SK-N-SH (cell line): ENCODE measurements at regions not wholly inside any gene's neighbourhood (a gene's known extent, or its start where the extent isn't known, plus 50 kb on each side); places are given as distances from the start of the nearest gene placed in this dataset.

Experiments used
- CTCF ChIA-PET: fragments of 300-600, 350-600 bp; formaldehyde crosslinking; extraction: SDS; loops from one replicate; lab custom pipeline; 2021; lab: Yijun Ruan, JAX
- POLR2A ChIA-PET: fragments of 350-600 bp; sonication (Branson Sonifier 250); formaldehyde crosslinking; extraction: SDS; loops from one replicate; lab custom pipeline; 2020; ENCODE audit warnings: antibody characterized with exemption, inconsistent platforms; lab: Yijun Ruan, JAX
- DNase-seq: peaks from one replicate; pipeline ENCODE4 v3.0.0; 2012
- H2AFZ ChIP-seq: fragments of 200-600 bp; sonication (generic); 2 replicates; pipeline ENCODE4 v1.8.1; 2016; ENCODE audit warnings: antibody characterized with exemption, mild to moderate bottlenecking, low read depth
- H3F3A ChIP-seq: fragments of 200-600 bp; sonication (generic); replicated peaks from 2 replicates; pipeline ENCODE3; 2016; ENCODE audit warnings: antibody characterized with exemption, mild to moderate bottlenecking; ENCODE audit not compliant: insufficient read depth
- H3K27ac ChIP-seq, 2 experiments: fragments of 200-500 bp in 1 of 2; fragments of 200-600 bp in 1 of 2; sonication (Bioruptor generic) in 1 of 2; sonication (generic), shearing (Covaris generic) in 1 of 2; 2 replicates each; pipeline versions ENCODE4 v1.5.1 to v1.6.1; 2014 to 2016; ENCODE audit warnings: low read depth in 2 of 2, inconsistent platforms in 1 of 2, low read length in 1 of 2, mild to moderate bottlenecking in 1 of 2, mixed read lengths in 1 of 2
- H3K27me3 ChIP-seq: fragments of 200-600 bp; sonication (generic), shearing (Covaris generic); 2 replicates; pipeline ENCODE4 v1.6.1; 2016; ENCODE audit warnings: mixed run types; ENCODE audit not compliant: insufficient read depth
- H3K36me3 ChIP-seq, 2 experiments: fragments of 200-500 bp in 1 of 2; fragments of 200-600 bp in 1 of 2; sonication (Bioruptor generic) in 1 of 2; sonication (generic) in 1 of 2; replicated peaks in 1 of 2; 2 replicates each; pipeline versions ENCODE3 to v1.5.1; 2014 to 2016; ENCODE audit warnings: low read length in 1 of 2, mild to moderate bottlenecking in 1 of 2; ENCODE audit not compliant: insufficient read depth in 2 of 2, control insufficient read depth in 1 of 2
- H3K4me1 ChIP-seq, 2 experiments: fragments of 200-500 bp in 1 of 2; fragments of 200-600 bp in 1 of 2; sonication (Bioruptor generic) in 1 of 2; sonication (generic), shearing (Covaris generic) in 1 of 2; 2 replicates each; pipeline versions ENCODE4 v1.5.1 to v1.6.1; 2014 to 2016; ENCODE audit warnings: low read depth in 1 of 2, low read length in 1 of 2, mixed run types in 1 of 2; ENCODE audit not compliant: insufficient read depth in 2 of 2, control insufficient read depth in 1 of 2
- H3K4me2 ChIP-seq: fragments of 200-600 bp; sonication (generic), shearing (Covaris generic); 2 replicates; pipeline ENCODE4 v1.6.1; 2017; ENCODE audit warnings: mixed run types
- H3K4me3 ChIP-seq, 2 experiments: fragments of 200-500 bp in 1 of 2; fragments of 200-600 bp in 1 of 2; sonication (Bioruptor generic) in 1 of 2; sonication (generic), shearing (Covaris generic) in 1 of 2; 2 replicates each; pipeline versions ENCODE4 v1.5.1 to v1.8.1; 2014 to 2016; ENCODE audit warnings: low read depth in 2 of 2, inconsistent platforms in 1 of 2, low read length in 1 of 2, mild to moderate bottlenecking in 1 of 2, mixed read lengths in 1 of 2, moderate library complexity in 1 of 2
- H3K79me2 ChIP-seq: fragments of 200-600 bp; sonication (generic); 2 replicates; pipeline ENCODE4 v1.8.1; 2017; ENCODE audit warnings: mild to moderate bottlenecking; ENCODE audit not compliant: insufficient read depth
- H3K9ac ChIP-seq: fragments of 200-600 bp; sonication (generic); 2 replicates; pipeline ENCODE4 v1.6.1; 2017; ENCODE audit warnings: mixed run types
- H3K9me2 ChIP-seq: fragments of 200-600 bp; sonication (generic); 2 replicates; pipeline ENCODE4 v1.6.1; 2017; ENCODE audit warnings: mixed run types
- H3K9me3 ChIP-seq: fragments of 200-600 bp; sonication (generic); 2 replicates; pipeline ENCODE4 v1.6.1; 2017; ENCODE audit warnings: mixed run types, mild to moderate bottlenecking, moderate library complexity
- H4K20me1 ChIP-seq: fragments of 200-600 bp; sonication (generic); 2 replicates; pipeline ENCODE4 v1.6.1; 2017; ENCODE audit warnings: mild to moderate bottlenecking, mixed run types; ENCODE audit not compliant: insufficient read depth
- CHD2 ChIP-seq: fragments of 150-350 bp; IDR thresholded peaks from 2 replicates; pipeline ENCODE4 v1.6.1; 2018; ENCODE audit warnings: low read length; ENCODE audit not compliant: partially characterized antibody
- EP300 ChIP-seq, 2 experiments: IDR thresholded peaks; 2 replicates each; pipeline versions ENCODE4 v1.4.0 to v1.6.1; 2012; ENCODE audit warnings: borderline replicate concordance in 1 of 2, low read depth in 1 of 2, low read length in 1 of 2
- EZH2phosphoT487 ChIP-seq: fragments of 200-600 bp; sonication (generic); IDR thresholded peaks from 2 replicates; pipeline ENCODE4 v1.6.1; 2017; ENCODE audit warnings: low read depth, mixed run types, mild to moderate bottlenecking, antibody characterized with exemption, moderate library complexity, borderline replicate concordance
- FOXJ3 ChIP-seq: sonication (generic); formaldehyde crosslinking; IDR thresholded peaks from 2 replicates; pipeline ENCODE4 v1.5.1; 2020; ENCODE audit warnings: mild to moderate bottlenecking, missing genetic modification reagents
- FOXM1 ChIP-seq: IDR thresholded peaks from 2 replicates; pipeline ENCODE4 v1.4.0; 2012; ENCODE audit warnings: low read depth, mild to moderate bottlenecking
- GABPA ChIP-seq: IDR thresholded peaks from 2 replicates; pipeline ENCODE4 v1.4.0; 2012; ENCODE audit warnings: low read depth, mild to moderate bottlenecking
- MEF2A ChIP-seq: IDR thresholded peaks from 2 replicates; pipeline ENCODE4 v1.4.0; 2012; ENCODE audit warnings: low read depth, borderline replicate concordance
- MXI1 ChIP-seq: IDR thresholded peaks from 2 replicates; pipeline ENCODE4 v1.6.1; 2012; ENCODE audit warnings: mild to moderate bottlenecking, low read depth, low read length, improper control_type of control experiment
- NFIC ChIP-seq: IDR thresholded peaks from 2 replicates; pipeline ENCODE4 v1.4.0; 2012; ENCODE audit warnings: borderline replicate concordance
- POLR2AphosphoS5 ChIP-seq: IDR thresholded peaks from 2 replicates; pipeline ENCODE4 v1.6.1; 2012; ENCODE audit warnings: low read depth, low read length
- RCOR1 ChIP-seq: fragments of 150-350 bp; IDR thresholded peaks from 2 replicates; pipeline ENCODE4 v1.6.1; 2017; ENCODE audit warnings: antibody characterized with exemption, low read length
- RXRA ChIP-seq: IDR thresholded peaks from 2 replicates; pipeline ENCODE4 v1.4.0; 2012; ENCODE audit warnings: low read depth, mild to moderate bottlenecking, borderline replicate concordance
- SMC3 ChIP-seq: IDR thresholded peaks from 2 replicates; pipeline ENCODE4 v1.6.1; 2012; ENCODE audit warnings: low read depth, low read length, improper control_type of control experiment
- TCF12 ChIP-seq: IDR thresholded peaks from 2 replicates; pipeline ENCODE4 v1.4.0; 2012
- TEAD4 ChIP-seq: IDR thresholded peaks from 2 replicates; pipeline ENCODE4 v1.4.0; 2012; ENCODE audit warnings: mild to moderate bottlenecking, borderline replicate concordance; ENCODE audit not compliant: insufficient read depth
- YY1 ChIP-seq: IDR thresholded peaks from 2 replicates; pipeline ENCODE4 v1.4.0; 2012; ENCODE audit warnings: low read depth, mild to moderate bottlenecking
- WGBS: methylation state at CpG from one replicate; pipeline ENCODE4 v1.1.6; 2017; ENCODE audit warnings: low lambda C conversion rate; 5-methylcytosine and 5-hydroxymethylcytosine counted together
- TF ChIP-seq, protein P1 (sequence below): IDR thresholded peaks from 2 replicates; pipeline ENCODE4 v1.4.0; 2012; ENCODE audit warnings: low read depth, borderline replicate concordance
- TF ChIP-seq, protein P2 (sequence below): fragments of 150-350 bp; IDR thresholded peaks from 2 replicates; pipeline ENCODE4 v1.6.1; 2016; ENCODE audit warnings: mild to moderate bottlenecking, low read depth, low read length

DNA sequence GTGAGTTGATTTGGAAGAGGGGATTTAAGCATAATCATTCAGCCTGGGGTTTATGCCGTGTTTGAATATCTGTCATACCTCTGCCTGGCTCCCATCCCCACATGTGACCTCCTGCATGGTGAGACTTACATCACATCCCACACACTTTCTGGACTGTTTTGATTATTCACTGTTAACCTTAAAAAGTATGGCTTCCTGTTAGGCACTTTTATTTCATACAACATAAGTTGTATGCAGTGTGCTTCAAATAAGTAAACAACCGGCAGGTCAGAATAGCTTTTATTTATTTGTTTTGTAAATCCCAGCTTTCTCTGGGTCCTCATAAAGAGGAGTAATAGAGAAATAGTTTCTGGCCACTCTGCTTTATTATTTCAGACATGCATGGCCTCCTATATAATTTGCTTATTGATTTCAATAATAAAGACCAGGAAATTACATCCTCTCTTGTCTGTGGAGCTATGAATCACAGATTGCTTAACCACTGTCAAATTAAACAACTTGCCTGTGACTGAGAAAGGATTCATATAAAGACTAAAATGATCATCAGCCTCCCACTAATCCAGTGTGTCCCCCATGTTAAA, 376.8 kb upstream of the ZFP42 start:
- Histone ChIP-seq H3K4me3 (peak overlapping the region in 1 of 2 experiments; percentile 14; a peak in 1 of 4 replicates), H3K9ac (no peak overlapping the region), H3K9me2 (no peaks in the 10 kb centered on the region), H3K4me2 (no peak overlapping the region), H4K20me1 (no peaks in the 10 kb centered on the region), H3K36me3 (no peaks in the 10 kb centered on the region), H3K79me2 (no peaks in the 10 kb centered on the region), H2AFZ (peak overlapping the region; percentile 61), H3K27me3 (no peaks in the 10 kb centered on the region), H3K27ac (no peak overlapping the region), H3K9me3 (peaks cover 4% of the 10 kb centered on the region), H3K4me1 (peaks cover 0 to 22% of the 10 kb centered on the region in 2 experiments; a peak in 1 of 4 replicates), H3F3A (no peaks in the 10 kb centered on the region)
- no peak for DNase-seq
- ChIA-PET POLR2A (no interaction called here), CTCF (no interaction called here)
- 43% methylated on average over 2 of the region's 2 CpGs for WGBS
- no peak for TF ChIP-seq RCOR1
- TF ChIP-seq, protein P1, sequence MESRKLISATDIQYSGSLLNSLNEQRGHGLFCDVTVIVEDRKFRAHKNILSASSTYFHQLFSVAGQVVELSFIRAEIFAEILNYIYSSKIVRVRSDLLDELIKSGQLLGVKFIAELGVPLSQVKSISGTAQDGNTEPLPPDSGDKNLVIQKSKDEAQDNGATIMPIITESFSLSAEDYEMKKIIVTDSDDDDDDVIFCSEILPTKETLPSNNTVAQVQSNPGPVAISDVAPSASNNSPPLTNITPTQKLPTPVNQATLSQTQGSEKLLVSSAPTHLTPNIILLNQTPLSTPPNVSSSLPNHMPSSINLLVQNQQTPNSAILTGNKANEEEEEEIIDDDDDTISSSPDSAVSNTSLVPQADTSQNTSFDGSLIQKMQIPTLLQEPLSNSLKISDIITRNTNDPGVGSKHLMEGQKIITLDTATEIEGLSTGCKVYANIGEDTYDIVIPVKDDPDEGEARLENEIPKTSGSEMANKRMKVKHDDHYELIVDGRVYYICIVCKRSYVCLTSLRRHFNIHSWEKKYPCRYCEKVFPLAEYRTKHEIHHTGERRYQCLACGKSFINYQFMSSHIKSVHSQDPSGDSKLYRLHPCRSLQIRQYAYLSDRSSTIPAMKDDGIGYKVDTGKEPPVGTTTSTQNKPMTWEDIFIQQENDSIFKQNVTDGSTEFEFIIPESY: no peak
- no peak for TF ChIP-seq RXRA
- TF ChIP-seq TEAD4: no peak
- TF ChIP-seq EP300 (IDR thresholded peaks at IDR 0.05; ENCODE audit: borderline replicate concordance in 1 of 2, low read depth in 1 of 2, low read length in 1 of 2): no peak
- no peak for TF ChIP-seq EZH2phosphoT487
- TF ChIP-seq, protein P2, sequence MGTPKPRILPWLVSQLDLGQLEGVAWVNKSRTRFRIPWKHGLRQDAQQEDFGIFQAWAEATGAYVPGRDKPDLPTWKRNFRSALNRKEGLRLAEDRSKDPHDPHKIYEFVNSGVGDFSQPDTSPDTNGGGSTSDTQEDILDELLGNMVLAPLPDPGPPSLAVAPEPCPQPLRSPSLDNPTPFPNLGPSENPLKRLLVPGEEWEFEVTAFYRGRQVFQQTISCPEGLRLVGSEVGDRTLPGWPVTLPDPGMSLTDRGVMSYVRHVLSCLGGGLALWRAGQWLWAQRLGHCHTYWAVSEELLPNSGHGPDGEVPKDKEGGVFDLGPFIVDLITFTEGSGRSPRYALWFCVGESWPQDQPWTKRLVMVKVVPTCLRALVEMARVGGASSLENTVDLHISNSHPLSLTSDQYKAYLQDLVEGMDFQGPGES: no peak
- no peak for TF ChIP-seq GABPA
- no peak for TF ChIP-seq NFIC
- no peak for TF ChIP-seq MXI1
- no peak for TF ChIP-seq FOXM1
- no peak for TF ChIP-seq MEF2A
- no peak for TF ChIP-seq CHD2
- no peak for TF ChIP-seq POLR2AphosphoS5
- TF ChIP-seq FOXJ3 (CRISPR knock-in tag): no peak
- no peak for TF ChIP-seq SMC3
- no peak for TF ChIP-seq TCF12
- no peak for TF ChIP-seq YY1
